Vagina (tissue), 2 donors: ENCODE measurements at regions not wholly inside any gene's neighbourhood (a gene's known extent, or its start where the extent isn't known, plus 50 kb on each side); places are given as distances from the start of the nearest gene placed in this dataset.

Experiments
- DNase-seq, 2 donors: peaks; one replicate each; pipeline ENCODE4 v3.0.0-alpha.2; 2017; ENCODE audit errors: extremely low spot score in 2 of 2
- H3K27ac ChIP-seq: fragments of 200-600 bp; sonication (generic); one replicate; pipeline ENCODE4 v1.5.1; 2019
- H3K27me3 ChIP-seq: fragments of 200-600 bp; sonication (generic); one replicate; pipeline ENCODE4 v1.5.1; 2019
- H3K36me3 ChIP-seq, 2 donors: fragments of 200-600 bp; sonication (generic); one replicate each; pipeline ENCODE4 v1.5.1; 2017 to 2019
- H3K4me1 ChIP-seq: fragments of 200-600 bp; sonication (generic); one replicate; pipeline ENCODE4 v1.5.1; 2019
- H3K4me3 ChIP-seq, 2 donors: fragments of 200-600 bp; sonication (generic); 1 replicate in 1 of 2; 2 replicates in 1 of 2; pipeline ENCODE4 v1.5.1; 2016 to 2019
- H3K9me3 ChIP-seq: fragments of 200-600 bp; sonication (generic); one replicate; pipeline ENCODE4 v1.5.1; 2019
- POLR2A ChIP-seq, 2 donors: fragments of 450-650 bp; IDR thresholded peaks; one replicate each; pipeline ENCODE4 v1.6.1; 2017; ENCODE audit warnings: antibody characterized with exemption in 2 of 2, mild to moderate bottlenecking in 2 of 2, moderate library complexity in 2 of 2
- POLR2AphosphoS5 ChIP-seq, 2 donors: sonication (generic); formaldehyde crosslinking; IDR thresholded peaks; one replicate each; pipeline ENCODE4 v1.9.0; 2017; ENCODE audit warnings: antibody characterized with exemption in 2 of 2, mild to moderate bottlenecking in 2 of 2, low read depth in 1 of 2; ENCODE audit not compliant: insufficient read depth in 1 of 2
- intact Hi-C: fragments of 100-400 bp; cut with DNase I; formaldehyde crosslinking; loops from one replicate; pipeline ENCODE4 v1.15.1; 2023
- TF ChIP-seq, protein P1 (sequence below), 3 experiments: fragments of 450-650 bp in 2 of 3; fragments of 200-600 bp in 1 of 3; sonication (generic) in 1 of 3; IDR thresholded peaks; one replicate each; pipeline ENCODE4 v1.5.1; 2017 to 2019; ENCODE audit warnings: antibody characterized with exemption in 3 of 3, mild to moderate bottlenecking in 2 of 3, moderate library complexity in 2 of 3

DNA sequence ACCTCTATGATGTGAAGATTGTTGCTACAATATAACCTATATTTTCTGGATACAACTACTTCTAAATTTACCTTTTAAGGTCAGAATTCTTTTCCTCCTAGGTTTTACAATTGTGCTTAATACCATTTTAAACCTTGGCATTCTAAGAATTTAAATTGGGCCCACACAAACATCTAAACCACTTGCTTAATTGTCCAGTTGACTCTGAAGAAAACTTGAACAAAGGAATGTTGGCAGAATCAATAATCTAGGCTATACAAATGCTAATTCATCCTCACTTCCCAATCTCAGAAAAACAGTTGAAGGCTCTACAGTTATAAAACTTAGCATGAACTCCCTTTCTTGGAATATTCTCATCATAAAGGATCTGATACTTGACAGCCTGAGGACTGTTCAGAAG is 84.3 kb downstream of the RPRM start:
- no peak for DNase-seq
- no peaks in the 10 kb centered on the region for H3K36me3 ChIP-seq

DNA sequence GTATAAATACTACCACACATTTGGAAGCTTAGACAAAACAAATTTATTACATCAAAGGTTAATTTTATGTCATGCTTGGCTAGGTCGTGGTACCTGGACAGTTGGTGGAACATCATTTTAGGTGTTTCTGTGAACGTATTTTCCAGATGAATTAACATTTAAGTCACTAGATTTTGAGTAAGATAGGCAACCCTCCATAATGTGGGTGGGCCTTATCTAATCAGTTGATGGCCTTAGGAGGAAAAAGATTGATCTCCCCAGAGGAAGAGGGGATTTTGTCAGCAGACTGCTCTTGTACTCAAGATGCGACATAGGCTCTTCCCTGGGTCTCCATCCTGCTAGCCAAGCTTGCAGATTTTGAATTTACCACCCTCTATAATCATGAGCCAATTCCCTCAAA is 85.0 kb downstream of the RPRM start:
- Histone ChIP-seq H3K4me1 (no peaks in the 10 kb centered on the region), H3K4me3 (no peak overlapping the region), H3K27me3 (no peaks in the 10 kb centered on the region), H3K27ac (no peak overlapping the region), H3K9me3 (no peaks in the 10 kb centered on the region), H3K36me3 (no peaks in the 10 kb centered on the region)
- intact Hi-C loops, result no loop called here
- DNase-seq, result no peak
- TF ChIP-seq POLR2A (IDR thresholded peaks at IDR 0.05), result no peak
- TF ChIP-seq POLR2AphosphoS5 (IDR thresholded peaks at IDR 0.05; ENCODE audit: insufficient read depth in 1 of 2, low read depth in 1 of 2), result no peak
- TF ChIP-seq, protein P1, sequence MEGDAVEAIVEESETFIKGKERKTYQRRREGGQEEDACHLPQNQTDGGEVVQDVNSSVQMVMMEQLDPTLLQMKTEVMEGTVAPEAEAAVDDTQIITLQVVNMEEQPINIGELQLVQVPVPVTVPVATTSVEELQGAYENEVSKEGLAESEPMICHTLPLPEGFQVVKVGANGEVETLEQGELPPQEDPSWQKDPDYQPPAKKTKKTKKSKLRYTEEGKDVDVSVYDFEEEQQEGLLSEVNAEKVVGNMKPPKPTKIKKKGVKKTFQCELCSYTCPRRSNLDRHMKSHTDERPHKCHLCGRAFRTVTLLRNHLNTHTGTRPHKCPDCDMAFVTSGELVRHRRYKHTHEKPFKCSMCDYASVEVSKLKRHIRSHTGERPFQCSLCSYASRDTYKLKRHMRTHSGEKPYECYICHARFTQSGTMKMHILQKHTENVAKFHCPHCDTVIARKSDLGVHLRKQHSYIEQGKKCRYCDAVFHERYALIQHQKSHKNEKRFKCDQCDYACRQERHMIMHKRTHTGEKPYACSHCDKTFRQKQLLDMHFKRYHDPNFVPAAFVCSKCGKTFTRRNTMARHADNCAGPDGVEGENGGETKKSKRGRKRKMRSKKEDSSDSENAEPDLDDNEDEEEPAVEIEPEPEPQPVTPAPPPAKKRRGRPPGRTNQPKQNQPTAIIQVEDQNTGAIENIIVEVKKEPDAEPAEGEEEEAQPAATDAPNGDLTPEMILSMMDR (IDR thresholded peaks at IDR 0.05), result no peak

More for the DNA sequence above, 84.3 kb downstream of the RPRM start:
- Histone ChIP-seq H3K27ac (no peak overlapping the region), H3K9me3 (no peaks in the 10 kb centered on the region), H3K27me3 (no peaks in the 10 kb centered on the region), H3K4me3 (no peak overlapping the region), H3K4me1 (no peaks in the 10 kb centered on the region)
- TF ChIP-seq POLR2A (IDR thresholded peaks at IDR 0.05), result no peak
- TF ChIP-seq POLR2AphosphoS5 (IDR thresholded peaks at IDR 0.05; ENCODE audit: insufficient read depth in 1 of 2, low read depth in 1 of 2), result no peak
- TF ChIP-seq, protein P1 (IDR thresholded peaks at IDR 0.05), result no peak
- intact Hi-C loops, result no loop called here

DNA sequence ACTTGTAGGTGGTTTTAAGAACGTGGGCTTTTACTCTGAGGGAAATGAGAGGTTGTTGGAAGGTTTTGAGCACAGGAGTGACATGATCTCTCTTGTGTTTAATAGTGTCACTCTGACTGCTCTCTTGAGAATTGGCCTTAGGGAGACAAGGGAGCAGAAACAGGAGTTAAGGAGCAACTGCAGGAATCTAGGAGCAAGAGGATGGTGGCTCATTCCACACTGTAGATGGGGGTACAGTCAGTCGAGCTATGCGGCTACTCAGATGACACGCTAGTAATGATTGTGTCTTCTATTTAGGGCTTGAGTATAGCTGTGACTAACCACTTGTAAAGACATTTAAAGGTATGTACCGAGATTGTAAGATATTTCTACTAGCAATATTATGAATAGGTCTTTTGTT is 87.4 kb downstream of the RPRM start:
- Histone ChIP-seq H3K36me3 (no peaks in the 10 kb centered on the region), H3K27ac (no peak overlapping the region), H3K4me1 (no peaks in the 10 kb centered on the region), H3K27me3 (no peaks in the 10 kb centered on the region), H3K9me3 (no peaks in the 10 kb centered on the region), H3K4me3 (no peak overlapping the region)
- no peak for DNase-seq
- intact Hi-C loops, result no loop called here
- TF ChIP-seq POLR2A (IDR thresholded peaks at IDR 0.05) (no peak), POLR2AphosphoS5 (IDR thresholded peaks at IDR 0.05; ENCODE audit: insufficient read depth in 1 of 2, low read depth in 1 of 2) (no peak)
- TF ChIP-seq, protein P1 (IDR thresholded peaks at IDR 0.05), result no peak

DNA sequence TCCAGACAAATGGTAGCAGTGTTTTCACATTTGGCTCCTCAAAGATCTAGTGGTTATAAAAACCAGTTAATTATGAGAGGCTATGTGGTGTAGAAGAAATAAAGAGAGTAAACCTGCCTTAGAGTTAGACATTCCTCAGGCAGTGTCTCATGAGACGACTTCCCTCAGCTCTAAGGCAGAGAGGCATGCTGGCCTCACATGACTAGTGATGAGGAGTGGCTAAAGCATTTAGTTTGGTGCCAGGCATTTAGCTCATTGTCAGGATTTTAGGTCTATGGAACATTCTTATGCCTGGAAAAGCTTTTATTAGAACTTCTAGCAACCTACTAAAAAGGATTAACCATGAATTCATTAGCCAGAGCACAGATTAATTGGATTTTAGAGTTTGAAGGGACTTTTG is 90.3 kb downstream of the RPRM start:
- H3K4me3 ChIP-seq, result no peak overlapping the region
- no peaks in the 10 kb centered on the region for H3K4me1 ChIP-seq
- H3K27ac ChIP-seq, result no peak overlapping the region
- H3K27me3 ChIP-seq, result no peaks in the 10 kb centered on the region
- intact Hi-C loops, result no loop called here
- H3K36me3 ChIP-seq, result no peaks in the 10 kb centered on the region
- TF ChIP-seq POLR2A (IDR thresholded peaks at IDR 0.05), result no peak
- TF ChIP-seq, protein P1 (IDR thresholded peaks at IDR 0.05), result no peak
- no peak for TF ChIP-seq POLR2AphosphoS5 (IDR thresholded peaks at IDR 0.05; ENCODE audit: insufficient read depth in 1 of 2, low read depth in 1 of 2)
- DNase-seq, result no peak
- no peaks in the 10 kb centered on the region for H3K9me3 ChIP-seq

DNA sequence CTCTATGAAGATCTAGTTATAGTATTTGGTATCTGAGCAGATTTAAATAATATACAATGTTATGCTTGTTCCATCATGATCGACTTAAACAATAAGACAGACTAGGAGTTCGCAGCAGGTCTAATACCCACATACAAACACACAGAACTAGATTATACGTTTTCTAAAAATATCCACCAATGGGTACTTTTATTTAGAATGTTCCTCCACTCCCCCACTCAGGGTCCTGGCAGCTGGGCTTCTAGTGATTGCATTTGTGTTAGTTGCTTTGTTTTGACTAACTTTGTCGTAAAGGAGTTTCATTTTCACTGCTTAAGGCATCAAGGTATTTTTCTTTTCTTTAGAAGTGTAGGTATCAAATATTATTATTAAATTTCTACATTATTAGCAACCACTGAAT is 91.4 kb downstream of the RPRM start:
- H3K9me3 ChIP-seq, result no peaks in the 10 kb centered on the region
- DNase-seq, result no peak
- H3K36me3 ChIP-seq, result no peaks in the 10 kb centered on the region
- no peaks in the 10 kb centered on the region for H3K27me3 ChIP-seq
- no peak overlapping the region for H3K27ac ChIP-seq
- TF ChIP-seq POLR2A (IDR thresholded peaks at IDR 0.05) (no peak), POLR2AphosphoS5 (IDR thresholded peaks at IDR 0.05; ENCODE audit: insufficient read depth in 1 of 2, low read depth in 1 of 2) (no peak)
- TF ChIP-seq, protein P1 (IDR thresholded peaks at IDR 0.05), result no peak
- H3K4me3 ChIP-seq, result no peak overlapping the region
- intact Hi-C loops, result no loop called here
- no peaks in the 10 kb centered on the region for H3K4me1 ChIP-seq
